ENCODE measurements at regions not wholly inside any gene's neighbourhood (a gene's known extent, or its start where the extent isn't known, plus 50 kb on each side); places are given as distances from the start of the nearest gene placed in this dataset.

DNA sequence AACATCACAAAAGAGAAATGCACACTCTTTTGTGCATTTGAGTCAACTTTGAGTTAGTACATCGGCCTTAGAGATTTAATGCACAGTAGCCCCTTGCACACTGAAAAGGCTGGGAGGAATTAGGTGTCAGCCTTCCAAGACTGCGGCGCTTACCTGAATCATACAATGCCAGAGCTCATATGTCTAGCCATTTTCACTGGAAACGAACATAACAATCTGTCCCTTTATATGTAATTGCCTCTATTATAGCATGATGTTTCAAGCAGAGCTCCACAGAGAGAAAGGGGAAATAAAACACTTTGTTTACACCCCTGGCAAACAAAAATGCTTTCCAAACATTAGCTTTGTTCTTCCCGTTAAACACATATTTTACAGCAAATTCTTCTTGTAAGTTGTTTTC is 315.7 kb upstream of the SLCO3A1 start:
- Histone ChIP-seq H3K4me3 (ENCODE audit: low read depth in 1 of 3, low read length in 3 of 3) (no peak overlapping the region), H3K27ac (ENCODE audit: low read depth in 1 of 2, low read length in 2 of 2) (peak overlapping the region; percentile 78 to 79), H3K36me3 (ENCODE audit: control insufficient read depth in 4 of 4, insufficient read depth in 3 of 4, low read depth in 1 of 4, low read length in 3 of 4) (no peaks in the 10 kb centered on the region), H3K9me3 (ENCODE audit: control insufficient read depth in 4 of 4, low read length in 3 of 4) (no peaks in the 10 kb centered on the region), H3K4me1 (ENCODE audit: control insufficient read depth in 4 of 4, insufficient read depth in 4 of 4, low read length in 3 of 4) (peaks cover 6 to 36% (median 24%) of the 10 kb centered on the region in 4 donors), H3K27me3 (ENCODE audit: control insufficient read depth in 4 of 4, insufficient read depth in 4 of 4, low read length in 3 of 4) (no peaks in the 10 kb centered on the region), H3K9ac (ENCODE audit: low read depth in 1 of 2, low read length in 2 of 2) (no peak overlapping the region)
- 67% methylated on average over 5 of the region's 5 CpGs for WGBS
- TF ChIP-seq JUND (IDR thresholded peaks at IDR 0.05) (no peak), FOXA2 (IDR thresholded peaks at IDR 0.05) (no peak), REST (IDR thresholded peaks at IDR 0.05) (no peak), TAF1 (conservative IDR thresholded peaks at IDR 0.05) (no peak), ATF3 (IDR thresholded peaks at IDR 0.05) (no peak), HNF4A (conservative IDR thresholded peaks at IDR 0.05) (no peak), SP1 (IDR thresholded peaks at IDR 0.05) (no peak), YY1 (IDR thresholded peaks at IDR 0.05) (no peak), ZBTB33 (IDR thresholded peaks at IDR 0.05) (no peak), GABPA (IDR thresholded peaks at IDR 0.05 in 1 of 2, conservative IDR thresholded peaks at IDR 0.05 in 1 of 2) (no peak), NR2F2 (IDR thresholded peaks at IDR 0.05) (no peak), EGR1 (IDR thresholded peaks at IDR 0.05; ENCODE audit: low read depth in 2 of 2) (no peak), RXRA (IDR thresholded peaks at IDR 0.05) (no peak), MAX (IDR thresholded peaks at IDR 0.05) (no peak), CTCF (IDR thresholded peaks at IDR 0.05; ENCODE audit: low read depth, low read length, missing input control) (no peak), FOXA1 (IDR thresholded peaks at IDR 0.05) (no peak), RAD21 (IDR thresholded peaks at IDR 0.05) (no peak)
- DNase-seq (ENCODE audit: low spot score), result no peak

GRCh38 chr15:91538782-91539181 is 314.7 kb upstream of the SLCO3A1 start:
- no peaks in the 10 kb centered on the region for H3K9me3 ChIP-seq (ENCODE audit: control insufficient read depth in 4 of 4, low read length in 3 of 4)
- H3K27ac ChIP-seq (ENCODE audit: low read depth in 1 of 2, low read length in 2 of 2), result no peak overlapping the region
- no peak overlapping the region for H3K4me3 ChIP-seq (ENCODE audit: low read depth in 1 of 3, low read length in 3 of 3)
- no peaks in the 10 kb centered on the region for H3K27me3 ChIP-seq (ENCODE audit: control insufficient read depth in 4 of 4, insufficient read depth in 4 of 4, low read length in 3 of 4)
- DNase-seq (ENCODE audit: low spot score), result no peak
- TF ChIP-seq MAX (IDR thresholded peaks at IDR 0.05), result no peak
- TF ChIP-seq SP1 (IDR thresholded peaks at IDR 0.05), result no peak
- TF ChIP-seq ZBTB33 (IDR thresholded peaks at IDR 0.05), result no peak
- TF ChIP-seq CTCF (IDR thresholded peaks at IDR 0.05; ENCODE audit: low read depth, low read length, missing input control), result no peak
- TF ChIP-seq ATF3 (IDR thresholded peaks at IDR 0.05), result no peak
- H3K36me3 ChIP-seq (ENCODE audit: control insufficient read depth in 4 of 4, insufficient read depth in 3 of 4, low read depth in 1 of 4, low read length in 3 of 4), result no peaks in the 10 kb centered on the region
- peaks cover 6 to 36% (median 24%) of the 10 kb centered on the region in 4 donors for H3K4me1 ChIP-seq (ENCODE audit: control insufficient read depth in 4 of 4, insufficient read depth in 4 of 4, low read length in 3 of 4)
- H3K9ac ChIP-seq (ENCODE audit: low read depth in 1 of 2, low read length in 2 of 2), result no peak overlapping the region
- WGBS, result 75% methylated on average over 2 of the region's 2 CpGs
